Spleen (tissue), 11 donors: ENCODE measurements at regions not wholly inside any gene's neighbourhood (a gene's known extent, or its start where the extent isn't known, plus 50 kb on each side); places are given as distances from the start of the nearest gene placed in this dataset.

ENCODE experiments used
- DNase-seq: peaks from one replicate; pipeline ENCODE4 v3.0.0-alpha.2; 2020
- H3K27ac ChIP-seq, 8 donors: fragments of 200-600 bp; sonication (generic) in 7 of 8; 1 replicate in 4 of 8; 2 replicates in 4 of 8; pipeline versions ENCODE4 v1.5.0 to v1.8.0; 2016 to 2021; ENCODE audit warnings: inconsistent platforms in 4 of 8, mild to moderate bottlenecking in 4 of 8, moderate library complexity in 1 of 8
- H3K27me3 ChIP-seq, 7 donors: fragments of 200-600 bp; sonication (generic) in 6 of 7; replicated peaks in 1 of 7; 1 replicate in 4 of 7; 2 replicates in 3 of 7; pipeline versions ENCODE4 v1.5.0 to v1.8.0; 2016 to 2021; ENCODE audit warnings: inconsistent platforms in 3 of 7, mild to moderate bottlenecking in 1 of 7
- H3K36me3 ChIP-seq, 6 donors: fragments of 200-600 bp; sonication (generic) in 5 of 6; 1 replicate in 4 of 6; 2 replicates in 2 of 6; pipeline versions ENCODE4 v1.5.0 to v1.8.0; 2016 to 2021; ENCODE audit warnings: inconsistent platforms in 2 of 6
- H3K4me1 ChIP-seq, 6 donors: fragments of 200-600 bp; sonication (generic) in 5 of 6; 1 replicate in 3 of 6; 2 replicates in 3 of 6; pipeline versions ENCODE4 v1.5.0 to v1.8.0; 2016 to 2021; ENCODE audit warnings: inconsistent platforms in 3 of 6
- H3K4me3 ChIP-seq, 8 donors: fragments of 200-600 bp; sonication (generic) in 7 of 8; 1 replicate in 4 of 8; 2 replicates in 4 of 8; pipeline versions ENCODE4 v1.5.0 to v1.8.0; 2016 to 2021; ENCODE audit warnings: inconsistent platforms in 4 of 8, mild to moderate bottlenecking in 4 of 8, moderate library complexity in 2 of 8
- H3K9me3 ChIP-seq, 8 donors: fragments of 200-600 bp; sonication (generic) in 7 of 8; 1 replicate in 4 of 8; 2 replicates in 4 of 8; pipeline versions ENCODE4 v1.5.0 to v1.8.0; 2016 to 2021; ENCODE audit warnings: inconsistent platforms in 4 of 8
- POLR2A ChIP-seq, 3 donors: fragments of 450-650 bp; IDR thresholded peaks; one replicate each; pipeline ENCODE4 v1.5.1; 2017; ENCODE audit warnings: antibody characterized with exemption in 3 of 3, mild to moderate bottlenecking in 1 of 3
- POLR2AphosphoS5 ChIP-seq, 3 donors: sonication (generic); formaldehyde crosslinking; IDR thresholded peaks; one replicate each; pipeline ENCODE4 v1.5.1; 2017; ENCODE audit warnings: antibody characterized with exemption in 3 of 3
- WGBS, 5 donors: extraction: QIAGEN DNeasy Blood & Tissue Kit in 3 of 5; methylation state at CpG; one replicate each; pipeline versions ENCODE4 v1.1.5 to v1.1.7; 2013 to 2018; 5-methylcytosine and 5-hydroxymethylcytosine counted together
- intact Hi-C: fragments of 100-400 bp; cut with DNase I; formaldehyde crosslinking; loops from one replicate; pipeline ENCODE4 v1.15.0; 2023; ENCODE audit warnings: low total_unique reads
- TF ChIP-seq, protein P1 (sequence below), 11 experiments: fragments of 200-600 bp in 7 of 11; fragments of 450-650 bp in 4 of 11; sonication (generic) in 4 of 11; IDR thresholded peaks in 8 of 11; conservative IDR thresholded peaks in 3 of 11; 1 replicate in 7 of 11; 2 replicates in 4 of 11; pipeline versions ENCODE4 v1.4.0 to v1.8.0; 2016 to 2021; ENCODE audit warnings: antibody characterized with exemption in 11 of 11, inconsistent platforms in 4 of 11, mild to moderate bottlenecking in 1 of 11
- donor health status: healthy with polysubstance abuse.
- donor health status: DM: no; HTN: no; CAD: no; lungs with moderate emphysema.
- donor health status: DM: no; HTN: no; CAD: no.
- donor health status: Bipolar disorder and iron deficiency.
- donor health status: healthy.
- donor health status: DM: no; HTN: no; CAD: no.
- donor health status: DM: yes; HTN: yes; CAD: no.

DNA sequence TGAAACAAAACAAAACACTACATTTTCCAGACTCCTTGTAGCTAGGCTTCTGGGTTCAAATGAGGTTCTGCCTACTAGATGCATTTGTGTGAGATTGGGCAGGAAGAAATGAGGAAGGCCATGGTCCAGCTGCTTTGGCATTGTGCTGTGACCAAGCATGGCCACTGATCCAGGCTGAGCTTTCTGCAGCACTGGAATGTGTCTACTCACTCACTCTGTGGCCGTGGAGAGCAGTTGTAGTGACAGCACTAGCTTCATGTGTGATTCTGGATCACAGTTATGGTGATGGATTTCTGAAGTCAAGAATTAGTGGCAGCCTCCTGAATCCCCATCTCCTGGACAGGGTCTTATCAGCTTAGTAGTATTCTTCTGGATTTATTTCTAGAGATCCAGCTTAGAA is 358.9 kb downstream of the GPAT3 start:
- H3K27me3 ChIP-seq: no peaks in the 10 kb centered on the region
- no peak overlapping the region for H3K27ac ChIP-seq
- no peak for TF ChIP-seq POLR2AphosphoS5 (IDR thresholded peaks at IDR 0.05)
- TF ChIP-seq, protein P1, sequence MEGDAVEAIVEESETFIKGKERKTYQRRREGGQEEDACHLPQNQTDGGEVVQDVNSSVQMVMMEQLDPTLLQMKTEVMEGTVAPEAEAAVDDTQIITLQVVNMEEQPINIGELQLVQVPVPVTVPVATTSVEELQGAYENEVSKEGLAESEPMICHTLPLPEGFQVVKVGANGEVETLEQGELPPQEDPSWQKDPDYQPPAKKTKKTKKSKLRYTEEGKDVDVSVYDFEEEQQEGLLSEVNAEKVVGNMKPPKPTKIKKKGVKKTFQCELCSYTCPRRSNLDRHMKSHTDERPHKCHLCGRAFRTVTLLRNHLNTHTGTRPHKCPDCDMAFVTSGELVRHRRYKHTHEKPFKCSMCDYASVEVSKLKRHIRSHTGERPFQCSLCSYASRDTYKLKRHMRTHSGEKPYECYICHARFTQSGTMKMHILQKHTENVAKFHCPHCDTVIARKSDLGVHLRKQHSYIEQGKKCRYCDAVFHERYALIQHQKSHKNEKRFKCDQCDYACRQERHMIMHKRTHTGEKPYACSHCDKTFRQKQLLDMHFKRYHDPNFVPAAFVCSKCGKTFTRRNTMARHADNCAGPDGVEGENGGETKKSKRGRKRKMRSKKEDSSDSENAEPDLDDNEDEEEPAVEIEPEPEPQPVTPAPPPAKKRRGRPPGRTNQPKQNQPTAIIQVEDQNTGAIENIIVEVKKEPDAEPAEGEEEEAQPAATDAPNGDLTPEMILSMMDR (IDR thresholded peaks at IDR 0.05 in 8 of 11, conservative IDR thresholded peaks at IDR 0.05 in 3 of 11): no peak
- TF ChIP-seq POLR2A (IDR thresholded peaks at IDR 0.05): no peak
- no peaks in the 10 kb centered on the region for H3K36me3 ChIP-seq
- no peaks in the 10 kb centered on the region for H3K9me3 ChIP-seq
- 36 to 50% (median 40%) methylated on average over 1 of the region's 1 CpG for WGBS, 5 donors
- DNase-seq: no peak
- no peaks in the 10 kb centered on the region for H3K4me1 ChIP-seq
- no peak overlapping the region for H3K4me3 ChIP-seq
- intact Hi-C loops: no loop called here

DNA sequence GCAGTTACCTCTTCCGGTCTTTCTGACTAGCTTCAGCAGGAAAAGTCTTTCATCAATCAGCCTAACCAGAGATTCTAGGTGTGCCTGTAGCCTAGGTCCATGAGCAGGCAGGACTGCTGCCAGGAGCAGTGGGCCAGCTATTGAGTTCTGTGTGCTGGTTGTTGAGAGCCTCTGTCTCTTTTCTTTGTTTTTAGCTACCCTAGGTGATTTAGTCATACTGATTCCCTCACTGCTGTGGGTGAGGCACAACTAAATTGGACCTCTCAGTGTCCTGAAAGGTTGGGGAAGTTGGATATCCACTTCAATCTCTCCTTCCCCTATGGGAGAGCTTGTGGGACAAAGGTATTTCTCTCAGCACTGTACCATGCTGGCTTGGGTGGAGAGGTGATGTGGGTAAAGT is 354.9 kb downstream of the GPAT3 start:
- WGBS, 5 donors: 77 to 100% (median 94%) methylated on average over 1 of the region's 1 CpG
- no peak for DNase-seq
- Histone ChIP-seq H3K27me3 (no peaks in the 10 kb centered on the region), H3K9me3 (no peaks in the 10 kb centered on the region), H3K4me3 (no peak overlapping the region), H3K27ac (no peak overlapping the region), H3K36me3 (no peaks in the 10 kb centered on the region), H3K4me1 (no peaks in the 10 kb centered on the region)
- TF ChIP-seq, protein P1 (IDR thresholded peaks at IDR 0.05 in 8 of 11, conservative IDR thresholded peaks at IDR 0.05 in 3 of 11): no peak
- TF ChIP-seq POLR2A (IDR thresholded peaks at IDR 0.05) (no peak), POLR2AphosphoS5 (IDR thresholded peaks at IDR 0.05) (no peak)
- intact Hi-C loops: no loop called here

DNA sequence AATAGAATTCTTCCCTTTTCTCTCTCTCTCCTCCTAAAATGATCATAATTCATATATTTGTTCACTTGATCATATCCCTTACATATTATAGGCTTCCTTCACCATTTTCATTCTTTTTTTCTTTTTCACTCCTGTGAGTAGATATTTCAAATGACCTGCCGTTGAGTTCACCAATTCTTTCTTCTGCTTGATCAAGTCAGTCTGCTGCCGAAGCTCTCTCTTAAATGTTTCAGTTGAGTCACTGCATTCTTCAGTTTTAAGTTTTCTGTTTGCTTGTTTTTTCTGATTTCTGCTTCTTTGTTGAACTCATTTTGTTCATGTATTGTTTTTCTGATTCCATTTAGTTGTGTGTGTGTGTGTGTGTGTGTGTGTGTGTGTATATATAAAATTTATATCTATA is 354.3 kb downstream of the GPAT3 start:
- H3K27ac ChIP-seq: no peak overlapping the region
- intact Hi-C loops: no loop called here
- H3K36me3 ChIP-seq: no peaks in the 10 kb centered on the region
- H3K27me3 ChIP-seq: no peaks in the 10 kb centered on the region
- no peak overlapping the region for H3K4me3 ChIP-seq
- TF ChIP-seq POLR2AphosphoS5 (IDR thresholded peaks at IDR 0.05) (no peak), POLR2A (IDR thresholded peaks at IDR 0.05) (no peak)
- TF ChIP-seq, protein P1 (IDR thresholded peaks at IDR 0.05 in 8 of 11, conservative IDR thresholded peaks at IDR 0.05 in 3 of 11): no peak
- H3K4me1 ChIP-seq: no peaks in the 10 kb centered on the region
- 84 to 95% (median 91%) methylated on average over 2 of the region's 2 CpGs for WGBS, 5 donors
- DNase-seq: no peak
- H3K9me3 ChIP-seq: no peaks in the 10 kb centered on the region

DNA sequence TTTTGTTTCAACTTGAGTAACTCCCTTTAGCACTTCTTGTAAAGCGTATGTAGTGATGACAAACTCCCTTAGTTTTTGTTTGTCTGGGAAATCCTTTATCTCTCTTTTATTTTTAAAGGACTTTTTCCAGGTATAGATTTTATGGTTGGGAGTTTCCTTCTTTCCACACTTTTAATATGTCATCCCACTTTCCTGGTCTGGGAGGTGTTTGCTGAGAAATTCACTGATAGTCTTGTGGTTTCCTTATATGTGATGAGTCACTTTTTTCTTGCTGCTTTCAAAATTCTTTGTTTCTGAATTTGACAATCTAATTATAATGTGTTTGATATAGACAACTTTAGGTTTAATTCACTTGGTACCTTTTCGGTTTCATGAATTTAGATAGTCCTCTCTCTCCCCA is 353.9 kb downstream of the GPAT3 start:
- TF ChIP-seq POLR2A (IDR thresholded peaks at IDR 0.05) (no peak), POLR2AphosphoS5 (IDR thresholded peaks at IDR 0.05) (no peak)
- Histone ChIP-seq H3K4me1 (no peaks in the 10 kb centered on the region), H3K27ac (no peak overlapping the region), H3K4me3 (no peak overlapping the region), H3K36me3 (no peaks in the 10 kb centered on the region), H3K27me3 (no peaks in the 10 kb centered on the region), H3K9me3 (no peaks in the 10 kb centered on the region)
- 69 to 89% (median 83%) methylated on average over 2 of the region's 2 CpGs for WGBS, 5 donors
- intact Hi-C loops: no loop called here
- DNase-seq: no peak
